ENCODE measurements at regions not wholly inside any gene's neighbourhood (a gene's known extent, or its start where the extent isn't known, plus 50 kb on each side); places are given as distances from the start of the nearest gene placed in this dataset.

GRCh38 chr2:117470311-117471095 is 344.0 kb upstream of the DDX18 start:
- TF ChIP-seq POLR2A (IDR thresholded peaks at IDR 0.05; ENCODE audit: low read depth, low read length) = no peak
- no peak for TF ChIP-seq POLR2AphosphoS5 (IDR thresholded peaks at IDR 0.05; ENCODE audit: low read depth, low read length)
- TF ChIP-seq TAF1 (IDR thresholded peaks at IDR 0.05; ENCODE audit: borderline replicate concordance, low read depth, low read length) = no peak
